Activated B cell treated with CpG ODN at 0.5 μM for 24 hours (primary cell): ENCODE measurements at regions not wholly inside any gene's neighbourhood (a gene's known extent, or its start where the extent isn't known, plus 50 kb on each side); places are given as distances from the start of the nearest gene placed in this dataset.

Source experiments
- ATAC-seq: fragments of 200-7000 bp; cut with Tn5 transposase; one replicate; pipeline ENCODE4 v1.10.0; 2021; ENCODE audit warnings: low read depth, mild to moderate bottlenecking, moderate library complexity
- CTCF ChIA-PET: fragments of 350-600 bp; sonication (Branson Sonifier 250); formaldehyde crosslinking; loops from one replicate; lab custom pipeline; 2021; ENCODE audit warnings: antibody characterized with exemption; lab: Charles Lee
- POLR2A ChIA-PET: fragments of 350-600 bp; sonication (Branson Sonifier 250); formaldehyde crosslinking; loops from one replicate; lab custom pipeline; 2021; ENCODE audit warnings: antibody characterized with exemption; lab: Charles Lee
- DNase-seq: peaks from one replicate; pipeline ENCODE4 v3.0.0; 2022
- H3K27ac Mint-ChIP-seq: one replicate; pipeline ENCODE4 v1.8.0; 2020; ENCODE audit warnings: mixed read lengths
- H3K27me3 Mint-ChIP-seq: one replicate; pipeline ENCODE4 v1.8.0; 2021; ENCODE audit warnings: mixed read lengths
- H3K36me3 Mint-ChIP-seq: one replicate; pipeline ENCODE4 v1.8.0; 2021; ENCODE audit warnings: low read depth, mixed read lengths
- H3K4me1 Mint-ChIP-seq: one replicate; pipeline ENCODE4 v1.8.0; 2021; ENCODE audit warnings: mixed read lengths
- H3K4me3 Mint-ChIP-seq: one replicate; pipeline ENCODE4 v1.8.0; 2020; ENCODE audit warnings: mild to moderate bottlenecking, mixed read lengths
- H3K9me3 Mint-ChIP-seq: one replicate; pipeline ENCODE4 v1.8.0; 2020; ENCODE audit warnings: mixed read lengths
- intact Hi-C: fragments of 100-400 bp; cut with micrococcal nuclease; formaldehyde crosslinking; loops from one replicate; pipeline ENCODE4 v1.15.1; 2024
- TF ChIP-seq, protein P1 (sequence below): fragments of 200-600 bp; IDR thresholded peaks from one replicate; pipeline ENCODE4 v1.8.0; 2022; ENCODE audit warnings: antibody characterized with exemption, mild to moderate bottlenecking

DNA sequence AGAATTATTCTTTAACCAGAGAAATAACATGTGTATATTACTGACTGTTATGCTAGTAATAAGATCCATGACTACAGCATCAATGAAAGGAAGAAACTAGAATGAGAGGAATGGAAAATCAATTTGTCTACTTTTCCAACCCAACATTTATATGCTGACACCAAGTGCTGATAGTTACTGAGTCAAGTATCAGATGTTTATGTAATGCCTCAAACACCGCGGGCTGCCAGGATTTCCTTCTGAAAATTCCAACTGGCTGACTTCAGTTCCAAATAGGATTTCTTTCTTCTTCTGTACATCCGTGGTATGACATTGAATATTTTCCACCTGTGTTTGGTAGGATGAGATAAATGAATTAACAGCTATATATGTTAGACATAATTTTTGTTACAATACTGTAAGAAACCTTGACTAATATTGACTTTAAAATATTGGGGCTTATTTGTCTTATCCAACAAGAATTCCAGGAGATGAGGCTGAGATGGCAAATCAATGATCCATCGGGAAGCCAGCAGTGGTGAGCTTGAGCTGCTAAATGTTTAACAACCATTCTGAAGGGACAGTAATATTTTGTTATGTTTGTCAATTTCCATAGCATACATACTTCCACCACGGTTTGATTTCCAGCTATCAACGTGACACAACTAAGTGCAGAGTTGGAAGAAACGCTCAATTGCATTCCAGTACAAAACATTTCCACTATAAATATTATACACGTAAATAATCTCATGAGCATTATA, 435.2 kb upstream of the AUTS2 start:
- no peak for ATAC-seq
- intact Hi-C loops, result no loop called here
- DNase-seq, result no peak
- TF ChIP-seq, protein P1, sequence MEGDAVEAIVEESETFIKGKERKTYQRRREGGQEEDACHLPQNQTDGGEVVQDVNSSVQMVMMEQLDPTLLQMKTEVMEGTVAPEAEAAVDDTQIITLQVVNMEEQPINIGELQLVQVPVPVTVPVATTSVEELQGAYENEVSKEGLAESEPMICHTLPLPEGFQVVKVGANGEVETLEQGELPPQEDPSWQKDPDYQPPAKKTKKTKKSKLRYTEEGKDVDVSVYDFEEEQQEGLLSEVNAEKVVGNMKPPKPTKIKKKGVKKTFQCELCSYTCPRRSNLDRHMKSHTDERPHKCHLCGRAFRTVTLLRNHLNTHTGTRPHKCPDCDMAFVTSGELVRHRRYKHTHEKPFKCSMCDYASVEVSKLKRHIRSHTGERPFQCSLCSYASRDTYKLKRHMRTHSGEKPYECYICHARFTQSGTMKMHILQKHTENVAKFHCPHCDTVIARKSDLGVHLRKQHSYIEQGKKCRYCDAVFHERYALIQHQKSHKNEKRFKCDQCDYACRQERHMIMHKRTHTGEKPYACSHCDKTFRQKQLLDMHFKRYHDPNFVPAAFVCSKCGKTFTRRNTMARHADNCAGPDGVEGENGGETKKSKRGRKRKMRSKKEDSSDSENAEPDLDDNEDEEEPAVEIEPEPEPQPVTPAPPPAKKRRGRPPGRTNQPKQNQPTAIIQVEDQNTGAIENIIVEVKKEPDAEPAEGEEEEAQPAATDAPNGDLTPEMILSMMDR, result no peak
- H3K27ac Mint-ChIP-seq, result no peak overlapping the region
- H3K36me3 Mint-ChIP-seq, result no peaks in the 10 kb centered on the region
- H3K9me3 Mint-ChIP-seq, result no peaks in the 10 kb centered on the region
- POLR2A ChIA-PET, result no interaction called here
- H3K27me3 Mint-ChIP-seq, result peaks cover 1% of the 10 kb centered on the region
- H3K4me1 Mint-ChIP-seq, result no peaks in the 10 kb centered on the region
- CTCF ChIA-PET, result no interaction called here
- no peak overlapping the region for H3K4me3 Mint-ChIP-seq

DNA sequence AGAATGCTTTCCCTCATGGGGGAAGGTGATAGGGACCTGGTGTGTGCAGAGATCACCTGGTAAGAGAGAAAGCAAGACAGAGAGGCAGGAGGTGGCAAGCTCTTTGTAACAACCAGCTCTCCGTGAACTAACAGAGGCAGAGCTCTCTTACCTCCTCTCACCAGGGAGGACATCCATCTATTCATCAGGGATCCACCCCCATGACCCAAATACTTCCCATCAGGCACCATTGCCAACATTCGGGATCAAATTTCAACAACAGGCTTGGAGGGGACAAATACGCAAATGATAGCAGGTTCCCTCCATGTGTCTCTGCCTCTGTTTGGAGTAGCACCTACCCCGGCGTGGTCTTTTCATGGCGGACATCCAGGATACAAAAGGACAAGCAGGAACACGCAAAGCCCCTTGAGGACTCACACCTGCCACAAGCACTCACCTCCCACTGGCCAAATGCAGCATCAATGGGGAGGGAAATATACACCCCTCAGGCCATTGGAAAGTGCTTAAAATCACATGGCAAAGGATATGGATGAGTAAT, 431.2 kb upstream of the AUTS2 start:
- no peak for ATAC-seq
- Mint-ChIP-seq H3K4me3 (no peak overlapping the region), H3K27me3 (peaks cover 3% of the 10 kb centered on the region), H3K4me1 (no peaks in the 10 kb centered on the region), H3K27ac (no peak overlapping the region), H3K9me3 (no peaks in the 10 kb centered on the region), H3K36me3 (no peaks in the 10 kb centered on the region)
- ChIA-PET POLR2A (no interaction called here), CTCF (no interaction called here)
- intact Hi-C loops, result no loop called here
- TF ChIP-seq, protein P1, result no peak
- DNase-seq, result no peak

DNA sequence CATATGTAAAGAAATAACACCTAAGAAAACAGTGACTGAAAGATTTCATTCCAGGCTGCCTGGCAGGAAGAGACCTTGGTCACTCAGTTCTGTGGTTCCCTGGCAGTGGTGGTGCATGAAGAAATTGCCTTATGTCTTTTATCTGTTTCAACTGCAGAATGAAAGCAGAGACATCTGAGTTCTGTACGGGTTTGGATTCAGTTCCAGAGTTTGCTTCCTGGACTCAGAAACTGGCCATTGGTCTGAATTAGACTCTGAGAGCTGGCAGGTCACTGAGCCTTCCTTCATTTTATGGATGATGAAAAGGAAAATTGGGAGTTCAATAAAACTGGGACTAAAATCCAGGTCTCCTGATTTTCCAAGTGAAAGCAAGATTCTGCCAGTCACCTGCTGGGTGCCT, 428.9 kb upstream of the AUTS2 start:
- Mint-ChIP-seq H3K9me3 (no peaks in the 10 kb centered on the region), H3K4me3 (no peak overlapping the region), H3K27me3 (peaks cover 2% of the 10 kb centered on the region), H3K4me1 (no peaks in the 10 kb centered on the region), H3K36me3 (no peaks in the 10 kb centered on the region), H3K27ac (no peak overlapping the region)
- DNase-seq (no peak), ATAC-seq (no peak)
- intact Hi-C loops, result no loop called here
- ChIA-PET POLR2A (no interaction called here), CTCF (no interaction called here)
- TF ChIP-seq, protein P1, result no peak

DNA sequence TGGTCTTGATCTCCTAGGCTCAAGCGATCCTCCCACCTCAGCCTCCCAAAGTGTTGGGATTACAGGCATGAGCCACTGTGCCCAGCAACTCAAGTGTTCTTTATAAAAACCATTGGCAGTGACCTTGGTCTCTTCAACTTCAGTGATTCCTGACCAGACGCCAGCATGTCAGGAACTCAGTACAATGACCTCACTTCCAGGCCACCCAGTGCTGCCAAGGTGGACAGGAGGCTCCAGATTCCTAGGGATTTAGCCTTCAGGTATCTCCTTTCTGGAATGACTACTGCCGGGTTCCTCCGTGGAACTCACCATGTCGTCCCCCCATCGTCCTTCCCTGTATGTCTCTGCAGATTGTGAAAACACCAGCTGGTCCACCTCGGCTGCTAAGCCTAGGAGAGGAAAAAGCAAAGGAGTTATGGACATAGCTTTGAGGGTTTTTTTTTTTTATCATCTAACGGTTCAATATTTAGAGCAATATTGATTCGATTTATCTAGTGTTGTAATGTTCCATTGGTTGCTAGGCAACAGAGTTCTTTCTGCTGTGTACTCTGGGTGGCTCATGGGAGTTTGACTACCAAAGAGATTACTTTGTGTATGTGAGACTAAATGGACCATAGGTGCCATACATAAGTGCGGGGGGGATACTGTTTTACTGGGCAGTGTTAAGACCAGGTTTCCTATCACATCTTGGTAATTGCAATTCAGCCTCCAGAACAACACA, 425.8 kb upstream of the AUTS2 start:
- Mint-ChIP-seq H3K4me1 (no peaks in the 10 kb centered on the region), H3K4me3 (no peak overlapping the region), H3K9me3 (no peaks in the 10 kb centered on the region), H3K27me3 (peaks cover 2% of the 10 kb centered on the region), H3K36me3 (no peaks in the 10 kb centered on the region), H3K27ac (no peak overlapping the region)
- ATAC-seq (no peak), DNase-seq (no peak)
- TF ChIP-seq, protein P1, result no peak
- CTCF ChIA-PET, result no interaction called here
- POLR2A ChIA-PET, result no interaction called here
- intact Hi-C loops, result no loop called here

DNA sequence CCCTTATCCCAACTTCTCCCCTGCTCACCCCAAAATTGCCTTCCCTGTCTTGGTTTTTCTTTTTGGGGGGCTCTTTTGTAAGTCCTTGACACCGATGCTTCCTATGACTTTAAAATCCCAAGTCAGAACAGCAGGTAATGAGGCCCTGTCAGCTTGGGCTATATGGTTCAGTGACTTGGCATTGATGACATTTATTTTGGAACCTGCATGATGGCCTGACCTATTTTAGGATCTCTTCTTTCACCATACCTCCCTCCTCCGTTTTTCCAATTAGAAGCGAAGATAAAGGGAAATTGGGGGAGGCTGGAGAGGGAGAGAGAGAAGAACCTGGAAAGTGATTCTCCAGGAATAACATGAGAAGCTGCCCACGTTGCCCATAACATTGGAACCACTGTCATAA, 424.9 kb upstream of the AUTS2 start:
- H3K4me1 Mint-ChIP-seq, result no peaks in the 10 kb centered on the region
- H3K27ac Mint-ChIP-seq, result no peak overlapping the region
- TF ChIP-seq, protein P1, result no peak
- no peak overlapping the region for H3K4me3 Mint-ChIP-seq
- ChIA-PET POLR2A (no interaction called here), CTCF (no interaction called here)
- ATAC-seq, result no peak
- DNase-seq, result no peak
- H3K36me3 Mint-ChIP-seq, result no peaks in the 10 kb centered on the region
- peaks cover under 1% of the 10 kb centered on the region for H3K9me3 Mint-ChIP-seq
- H3K27me3 Mint-ChIP-seq, result peaks cover 2% of the 10 kb centered on the region
- intact Hi-C loops, result no loop called here
